Aorta (tissue), 5 donors: ENCODE measurements at regions not wholly inside any gene's neighbourhood (a gene's known extent, or its start where the extent isn't known, plus 50 kb on each side); places are given as distances from the start of the nearest gene placed in this dataset.

Experiments
- ATAC-seq: fragments of 200-7000 bp; cut with Tn5 transposase; one replicate; pipeline ENCODE4 v1.9.1; 2022; ENCODE audit warnings: moderate library complexity; ENCODE audit not compliant: low FRiP score
- DNase-seq, 2 donors: peaks; one replicate each; pipeline ENCODE4 v3.0.0-alpha.2; 2020
- H3K27ac ChIP-seq, 2 donors: one replicate each; pipeline ENCODE4 v1.5.1; 2013; ENCODE audit warnings: low read length in 2 of 2, mild to moderate bottlenecking in 2 of 2, moderate library complexity in 2 of 2, control low read depth in 1 of 2, inconsistent platforms in 1 of 2, low read depth in 1 of 2
- H3K27me3 ChIP-seq, 2 donors: one replicate each; pipeline ENCODE4 v1.6.1; 2013; ENCODE audit warnings: control low read depth in 1 of 2, low read length in 1 of 2, mild to moderate bottlenecking in 1 of 2, moderate library complexity in 1 of 2; ENCODE audit not compliant: insufficient read depth in 2 of 2, control insufficient read depth in 1 of 2
- H3K36me3 ChIP-seq, 2 donors: one replicate each; pipeline ENCODE4 v1.6.1; 2013; ENCODE audit warnings: control low read depth in 1 of 2, low read length in 1 of 2, mild to moderate bottlenecking in 1 of 2; ENCODE audit not compliant: insufficient read depth in 2 of 2, control insufficient read depth in 1 of 2
- H3K4me1 ChIP-seq, 2 donors: one replicate each; pipeline ENCODE4 v1.6.1; 2013; ENCODE audit warnings: low read length in 2 of 2, control low read depth in 1 of 2, mild to moderate bottlenecking in 1 of 2, moderate library complexity in 1 of 2; ENCODE audit not compliant: insufficient read depth in 2 of 2, control insufficient read depth in 1 of 2
- H3K4me3 ChIP-seq, 2 donors: one replicate each; pipeline ENCODE4 v1.5.1; 2013; ENCODE audit warnings: low read length in 2 of 2, control low read depth in 1 of 2, mild to moderate bottlenecking in 1 of 2
- H3K9me3 ChIP-seq: one replicate; pipeline ENCODE4 v1.6.1; 2013; ENCODE audit warnings: mild to moderate bottlenecking, low read length; ENCODE audit not compliant: control insufficient read depth
- WGBS, 2 donors: extraction: QIAGEN DNeasy Blood & Tissue Kit; methylation state at CpG; one replicate each; pipeline ENCODE4 v1.1.7; 2013; 5-methylcytosine and 5-hydroxymethylcytosine counted together
- intact Hi-C, 2 donors: fragments of 100-400 bp; cut with DNase I; formaldehyde crosslinking; loops; one replicate each; pipeline versions ENCODE4 v1.14.2 to v1.15.0; 2022
- donor health status: healthy with polysubstance abuse.
- donor health status: Bipolar disorder and iron deficiency.
- donor health status: DM: no; HTN: no; CAD: no.
- donor health status: DM: no; HTN: no; CAD: no.
- donor health status: DM: yes; HTN: yes; CAD: no.

DNA sequence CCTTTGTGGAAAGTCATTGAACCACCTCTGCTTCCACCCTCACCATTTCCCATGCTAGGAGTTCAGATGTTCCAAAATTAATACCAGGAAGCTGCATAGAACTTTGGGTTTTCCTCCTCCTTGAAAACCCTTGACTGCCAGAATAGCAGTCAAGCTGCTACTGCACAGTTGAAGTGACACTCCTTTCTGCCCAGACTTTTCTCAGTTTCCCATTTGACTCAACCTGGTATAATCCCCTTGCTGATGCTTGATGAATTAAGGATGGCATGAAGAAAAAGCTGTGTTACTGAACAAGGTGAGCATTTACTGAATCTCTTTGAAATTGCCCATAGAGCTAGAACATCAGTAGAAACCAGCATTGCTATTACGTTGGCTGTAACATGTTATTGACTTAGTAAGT is 286.0 kb downstream of the EDEM1 start:
- no peaks in the 10 kb centered on the region for H3K4me1 ChIP-seq
- intact Hi-C loops, result no loop called here
- no peak for ATAC-seq
- H3K9me3 ChIP-seq, result no peaks in the 10 kb centered on the region
- H3K27me3 ChIP-seq, result no peaks in the 10 kb centered on the region
- no peak overlapping the region for H3K4me3 ChIP-seq
- WGBS, 2 donors, result 77 to 86% methylated on average over 1 of the region's 1 CpG
- no peaks in the 10 kb centered on the region for H3K36me3 ChIP-seq
- DNase-seq, result no peak
- H3K27ac ChIP-seq, result no peak overlapping the region

GRCh38 chr3:5476403-5476802 is 288.9 kb downstream of the EDEM1 start:
- no peak overlapping the region for H3K4me3 ChIP-seq
- intact Hi-C loops, result no loop called here
- no peaks in the 10 kb centered on the region for H3K36me3 ChIP-seq
- H3K4me1 ChIP-seq, result no peaks in the 10 kb centered on the region
- 71 to 81% methylated on average over 2 of the region's 2 CpGs for WGBS, 2 donors
- H3K9me3 ChIP-seq, result no peaks in the 10 kb centered on the region
- H3K27me3 ChIP-seq, result no peaks in the 10 kb centered on the region
- no peak overlapping the region for H3K27ac ChIP-seq
- DNase-seq, result no peak
- ATAC-seq, result no peak

- ATAC-seq (no peak), DNase-seq (no peak)
- Histone ChIP-seq H3K4me1 (no peaks in the 10 kb centered on the region), H3K27ac (no peak overlapping the region), H3K27me3 (no peaks in the 10 kb centered on the region), H3K36me3 (no peaks in the 10 kb centered on the region), H3K9me3 (no peaks in the 10 kb centered on the region), H3K4me3 (no peak overlapping the region)
- whole genome bisulfite sequencing, 2 donors, result 77 to 82% methylated on average over 2 of the region's 2 CpGs
- intact Hi-C loops, result no loop called here
Observed at GRCh38 chr3:5479229-5479799, 291.8 kb downstream of the EDEM1 start.

GRCh38 chr3:5480190-5480589 is 292.7 kb downstream of the EDEM1 start:
- intact Hi-C loops, result no loop called here
- Histone ChIP-seq H3K4me1 (no peaks in the 10 kb centered on the region), H3K27me3 (no peaks in the 10 kb centered on the region), H3K4me3 (no peak overlapping the region), H3K27ac (no peak overlapping the region), H3K36me3 (no peaks in the 10 kb centered on the region), H3K9me3 (no peaks in the 10 kb centered on the region)
- DNase-seq (no peak), ATAC-seq (no peak)
- WGBS, 2 donors, result 69 to 70% methylated on average over 8 of the region's 8 CpGs

GRCh38 chr3:5485427-5485826 is 297.9 kb downstream of the EDEM1 start:
- H3K4me1 ChIP-seq, result no peaks in the 10 kb centered on the region
- intact Hi-C loops, result no loop called here

GRCh38 chr3:5488771-5489170 is 301.3 kb downstream of the EDEM1 start:
- DNase-seq (no peak), ATAC-seq (no peak)
- Histone ChIP-seq H3K9me3 (no peaks in the 10 kb centered on the region), H3K36me3 (no peaks in the 10 kb centered on the region), H3K27ac (no peak overlapping the region), H3K4me1 (no peaks in the 10 kb centered on the region), H3K27me3 (no peaks in the 10 kb centered on the region), H3K4me3 (no peak overlapping the region)
- 57 to 72% methylated on average over 7 of the region's 7 CpGs for WGBS, 2 donors
- intact Hi-C loops, result no loop called here

More at GRCh38 chr3:5485427-5485826, 297.9 kb downstream of the EDEM1 start:
- no peaks in the 10 kb centered on the region for H3K27me3 ChIP-seq
- H3K36me3 ChIP-seq, result no peaks in the 10 kb centered on the region
- DNase-seq, result no peak
- H3K27ac ChIP-seq, result no peak overlapping the region
- H3K9me3 ChIP-seq, result no peaks in the 10 kb centered on the region
- ATAC-seq, result no peak
- 62 to 74% methylated on average over 5 of the region's 5 CpGs for WGBS, 2 donors
- no peak overlapping the region for H3K4me3 ChIP-seq

- DNase-seq (no peak), ATAC-seq (no peak)
- Histone ChIP-seq H3K4me1 (no peaks in the 10 kb centered on the region), H3K36me3 (no peaks in the 10 kb centered on the region), H3K4me3 (no peak overlapping the region), H3K27me3 (no peaks in the 10 kb centered on the region), H3K27ac (no peak overlapping the region), H3K9me3 (no peaks in the 10 kb centered on the region)
- 78 to 79% methylated on average over 3 of the region's 3 CpGs for WGBS, 2 donors
- intact Hi-C loops, result no loop called here
Observed at GRCh38 chr3:5489536-5489935, 302.0 kb downstream of the EDEM1 start.

- intact Hi-C loops, result no loop called here
- no peak for ATAC-seq
- no peaks in the 10 kb centered on the region for H3K9me3 ChIP-seq
- no peak overlapping the region for H3K27ac ChIP-seq
- no peak for DNase-seq
- no peaks in the 10 kb centered on the region for H3K36me3 ChIP-seq
- peaks cover 2 to 4% of the 10 kb centered on the region in 2 donors for H3K4me1 ChIP-seq
- H3K27me3 ChIP-seq, result no peaks in the 10 kb centered on the region
- no peak overlapping the region for H3K4me3 ChIP-seq
- WGBS, 2 donors, result 65 to 73% methylated on average over 3 of the region's 3 CpGs
Observed at GRCh38 chr3:5494905-5495519, 307.5 kb downstream of the EDEM1 start.

GRCh38 chr3:5497497-5497896 is 310.0 kb downstream of the EDEM1 start:
- H3K27me3 ChIP-seq, result peaks cover 0 to 2% of the 10 kb centered on the region in 2 donors
- no peaks in the 10 kb centered on the region for H3K36me3 ChIP-seq
- H3K9me3 ChIP-seq, result no peaks in the 10 kb centered on the region
- no peak overlapping the region for H3K27ac ChIP-seq
- peaks cover 2 to 4% of the 10 kb centered on the region in 2 donors for H3K4me1 ChIP-seq
- intact Hi-C loops, result no loop called here
- ATAC-seq (no peak), DNase-seq (no peak)
- H3K4me3 ChIP-seq, result no peak overlapping the region
